ENCODE measurements at regions not wholly inside any gene's neighbourhood (a gene's known extent, or its start where the extent isn't known, plus 50 kb on each side); places are given as distances from the start of the nearest gene placed in this dataset.

DNA sequence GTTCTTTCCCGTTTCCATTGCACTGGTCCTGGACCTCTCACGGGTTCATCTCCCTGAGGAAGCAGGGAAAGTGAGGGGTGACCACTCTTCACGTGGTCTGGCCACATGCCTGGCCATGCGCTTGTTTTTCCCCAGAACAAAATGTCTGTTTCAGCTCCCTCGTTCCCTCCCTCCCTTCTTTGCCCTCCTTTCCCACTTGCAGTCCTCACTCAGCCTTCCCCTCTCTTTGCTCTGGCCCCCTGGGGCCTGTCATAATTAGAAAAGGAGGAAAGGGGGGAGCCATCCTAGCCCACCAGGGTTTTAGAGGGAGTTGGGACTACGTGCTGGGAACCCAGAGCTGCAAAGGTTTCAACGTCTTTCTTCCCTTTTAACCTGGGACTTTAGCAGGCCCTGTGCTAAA lies 52.8 kb upstream of the CADM1 start:
- DNase-seq (ENCODE audit: low spot score) = no peak

DNA sequence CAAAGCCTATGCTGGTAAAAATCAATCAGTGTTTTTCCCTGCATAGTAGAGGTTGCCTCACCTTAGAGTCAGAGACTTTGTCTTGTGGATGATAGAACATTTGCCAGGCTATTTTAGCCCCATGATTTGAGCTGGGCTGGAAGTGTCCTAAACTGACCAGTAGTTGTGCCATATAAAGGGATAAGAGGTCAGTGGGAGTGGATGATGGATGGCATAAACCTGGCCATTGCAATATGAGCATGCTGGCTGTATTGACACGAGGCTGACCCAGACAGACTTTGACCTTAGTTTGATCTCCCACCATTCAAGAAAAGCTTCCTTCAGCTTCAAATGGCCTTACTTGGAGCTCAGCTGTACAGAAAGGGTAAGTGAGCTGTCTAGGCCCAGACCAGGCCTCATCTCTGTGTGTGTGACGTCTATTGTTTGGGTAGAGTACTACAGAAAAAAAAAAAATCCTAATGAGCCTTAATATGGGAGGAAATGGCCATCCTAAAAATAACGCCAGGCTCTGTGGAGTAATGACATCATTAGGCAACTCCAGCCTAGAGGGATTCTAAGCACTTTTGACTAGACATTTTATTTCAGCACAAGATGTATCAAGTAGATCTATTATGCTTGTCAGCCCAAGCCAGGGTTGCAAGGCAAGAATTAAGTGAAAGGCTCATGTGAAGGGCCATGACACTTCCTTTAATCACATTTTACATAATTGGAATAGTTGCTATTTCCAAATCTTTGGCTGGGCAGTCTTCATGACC lies 51.3 kb upstream of the CADM1 start:
- no peak for DNase-seq (ENCODE audit: low spot score)
